ENCODE measurements at regions not wholly inside any gene's neighbourhood (a gene's known extent, or its start where the extent isn't known, plus 50 kb on each side); places are given as distances from the start of the nearest gene placed in this dataset.

DNA sequence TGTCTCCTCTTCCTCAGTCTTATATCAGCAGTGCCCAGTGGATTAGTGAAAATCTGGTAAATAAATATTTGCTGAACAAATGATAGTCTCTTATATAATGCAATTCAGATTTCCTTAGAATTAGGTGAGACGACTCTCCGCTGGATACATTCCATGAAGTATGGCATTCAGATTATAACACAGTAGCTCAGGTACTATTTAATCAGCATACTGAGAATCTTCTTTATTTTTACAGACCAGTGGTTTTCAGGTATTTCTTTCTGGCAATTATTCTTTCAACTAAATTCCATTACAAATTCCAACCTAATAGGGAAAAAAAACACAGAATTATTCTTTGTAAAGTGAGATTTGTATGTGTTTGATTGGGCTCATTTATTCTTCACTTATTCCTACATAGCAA is 435.5 kb downstream of the TAF11L14 start:
- H3K36me3 ChIP-seq (ENCODE audit: insufficient read depth, low read length), result no peaks in the 10 kb centered on the region

DNA sequence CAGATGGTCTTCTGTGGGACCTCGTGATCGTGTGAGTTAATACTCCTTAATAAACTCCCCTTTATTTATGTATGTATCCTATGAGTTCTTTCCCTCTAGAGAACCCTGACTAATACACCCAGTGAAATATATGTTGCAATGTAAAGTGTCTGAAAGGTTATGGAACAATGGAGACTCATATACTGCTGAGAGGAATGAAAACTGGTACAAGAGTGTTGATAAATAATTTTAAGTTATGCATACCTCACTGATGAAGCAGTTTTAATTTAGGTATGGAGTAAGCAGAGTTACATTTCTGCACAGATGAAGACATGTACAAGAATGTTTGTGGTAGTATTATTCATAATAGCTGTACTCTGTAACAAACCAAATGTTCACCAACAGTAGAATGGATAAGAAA is 438.3 kb downstream of the TAF11L14 start:
- Histone ChIP-seq H4K20me1 (ENCODE audit: insufficient read depth, low read depth, low read length) (no peaks in the 10 kb centered on the region), H3K27me3 (ENCODE audit: low read length) (no peaks in the 10 kb centered on the region), H3K9ac (ENCODE audit: low read length) (no peak overlapping the region), H3K9me3 (ENCODE audit: low read length) (peaks cover 24% of the 10 kb centered on the region), H3K79me2 (ENCODE audit: low read length) (no peaks in the 10 kb centered on the region), H3K4me3 (ENCODE audit: low read length) (no peak overlapping the region), H3K9me2 (replicated peaks; ENCODE audit: insufficient read depth, low read length) (no peaks in the 10 kb centered on the region), H3K4me2 (ENCODE audit: low read depth, low read length, poor library complexity, severe bottlenecking) (no peak overlapping the region), H3K36me3 (ENCODE audit: insufficient read depth, low read length) (no peaks in the 10 kb centered on the region), H3K4me1 (ENCODE audit: low read length) (no peaks in the 10 kb centered on the region), H2AFZ (ENCODE audit: low read length) (no peak overlapping the region), H3K27ac (ENCODE audit: low read length) (no peak overlapping the region)
- no peak for DNase-seq

More for the DNA sequence above, 435.5 kb downstream of the TAF11L14 start:
- H3K27me3 ChIP-seq (ENCODE audit: low read length), result no peaks in the 10 kb centered on the region
- no peak for DNase-seq
- no peaks in the 10 kb centered on the region for H3K4me1 ChIP-seq (ENCODE audit: low read length)
- no peaks in the 10 kb centered on the region for H4K20me1 ChIP-seq (ENCODE audit: insufficient read depth, low read depth, low read length)
- H3K9ac ChIP-seq (ENCODE audit: low read length), result no peak overlapping the region
- H3K79me2 ChIP-seq (ENCODE audit: low read length), result no peaks in the 10 kb centered on the region
- H3K9me2 ChIP-seq (replicated peaks; ENCODE audit: insufficient read depth, low read length), result no peaks in the 10 kb centered on the region
- H2AFZ ChIP-seq (ENCODE audit: low read length), result no peak overlapping the region
- no peak overlapping the region for H3K4me3 ChIP-seq (ENCODE audit: low read length)
- no peak overlapping the region for H3K27ac ChIP-seq (ENCODE audit: low read length)
- peaks cover 27% of the 10 kb centered on the region for H3K9me3 ChIP-seq (ENCODE audit: low read length)
- H3K4me2 ChIP-seq (ENCODE audit: low read depth, low read length, poor library complexity, severe bottlenecking), result no peak overlapping the region

- Histone ChIP-seq H3K79me2 (ENCODE audit: low read length) (no peaks in the 10 kb centered on the region), H2AFZ (ENCODE audit: low read length) (no peak overlapping the region), H3K9ac (ENCODE audit: low read length) (no peak overlapping the region), H4K20me1 (ENCODE audit: insufficient read depth, low read depth, low read length) (no peaks in the 10 kb centered on the region), H3K9me3 (ENCODE audit: low read length) (peaks cover 23% of the 10 kb centered on the region), H3K4me3 (ENCODE audit: low read length) (no peak overlapping the region), H3K27me3 (ENCODE audit: low read length) (no peaks in the 10 kb centered on the region), H3K4me1 (ENCODE audit: low read length) (no peaks in the 10 kb centered on the region), H3K27ac (ENCODE audit: low read length) (no peak overlapping the region), H3K36me3 (ENCODE audit: insufficient read depth, low read length) (no peaks in the 10 kb centered on the region), H3K4me2 (ENCODE audit: low read depth, low read length, poor library complexity, severe bottlenecking) (no peak overlapping the region), H3K9me2 (replicated peaks; ENCODE audit: insufficient read depth, low read length) (no peaks in the 10 kb centered on the region)
- DNase-seq, result no peak
These were observed 440.7 kb downstream of the TAF11L14 start for GRCh38 chr5:18074961-18075360.

GRCh38 chr5:18078157-18078556 is 443.9 kb downstream of the TAF11L14 start:
- H4K20me1 ChIP-seq (ENCODE audit: insufficient read depth, low read depth, low read length), result no peaks in the 10 kb centered on the region
- no peak overlapping the region for H2AFZ ChIP-seq (ENCODE audit: low read length)
- no peaks in the 10 kb centered on the region for H3K9me2 ChIP-seq (replicated peaks; ENCODE audit: insufficient read depth, low read length)
- H3K9me3 ChIP-seq (ENCODE audit: low read length), result peaks cover 27% of the 10 kb centered on the region
- no peak overlapping the region for H3K27ac ChIP-seq (ENCODE audit: low read length)
- no peak overlapping the region for H3K9ac ChIP-seq (ENCODE audit: low read length)
- no peaks in the 10 kb centered on the region for H3K27me3 ChIP-seq (ENCODE audit: low read length)
- no peaks in the 10 kb centered on the region for H3K79me2 ChIP-seq (ENCODE audit: low read length)
- no peak for DNase-seq
- H3K36me3 ChIP-seq (ENCODE audit: insufficient read depth, low read length), result no peaks in the 10 kb centered on the region
- H3K4me3 ChIP-seq (ENCODE audit: low read length), result no peak overlapping the region
- H3K4me2 ChIP-seq (ENCODE audit: low read depth, low read length, poor library complexity, severe bottlenecking), result no peak overlapping the region
- no peaks in the 10 kb centered on the region for H3K4me1 ChIP-seq (ENCODE audit: low read length)

GRCh38 chr5:18079831-18080230 is 445.6 kb downstream of the TAF11L14 start:
- Histone ChIP-seq H2AFZ (ENCODE audit: low read length) (no peak overlapping the region), H3K27ac (ENCODE audit: low read length) (no peak overlapping the region), H3K4me2 (ENCODE audit: low read depth, low read length, poor library complexity, severe bottlenecking) (no peak overlapping the region), H3K4me1 (ENCODE audit: low read length) (no peaks in the 10 kb centered on the region), H4K20me1 (ENCODE audit: insufficient read depth, low read depth, low read length) (no peaks in the 10 kb centered on the region), H3K36me3 (ENCODE audit: insufficient read depth, low read length) (no peaks in the 10 kb centered on the region), H3K9ac (ENCODE audit: low read length) (no peak overlapping the region), H3K9me2 (replicated peaks; ENCODE audit: insufficient read depth, low read length) (no peaks in the 10 kb centered on the region), H3K9me3 (ENCODE audit: low read length) (peaks cover 30% of the 10 kb centered on the region), H3K4me3 (ENCODE audit: low read length) (no peak overlapping the region), H3K79me2 (ENCODE audit: low read length) (no peaks in the 10 kb centered on the region), H3K27me3 (ENCODE audit: low read length) (no peaks in the 10 kb centered on the region)
- no peak for DNase-seq

GRCh38 chr5:18088020-18088579 is 453.8 kb downstream of the TAF11L14 start:
- H3K27ac ChIP-seq (ENCODE audit: low read length), result no peak overlapping the region
- no peak overlapping the region for H3K9ac ChIP-seq (ENCODE audit: low read length)
- H3K9me2 ChIP-seq (replicated peaks; ENCODE audit: insufficient read depth, low read length), result no peaks in the 10 kb centered on the region
- no peak overlapping the region for H3K4me2 ChIP-seq (ENCODE audit: low read depth, low read length, poor library complexity, severe bottlenecking)
- no peaks in the 10 kb centered on the region for H3K36me3 ChIP-seq (ENCODE audit: insufficient read depth, low read length)
- H2AFZ ChIP-seq (ENCODE audit: low read length), result no peak overlapping the region
- no peak overlapping the region for H3K4me3 ChIP-seq (ENCODE audit: low read length)
- no peaks in the 10 kb centered on the region for H3K79me2 ChIP-seq (ENCODE audit: low read length)
- H3K9me3 ChIP-seq (ENCODE audit: low read length), result peaks cover 11% of the 10 kb centered on the region
- H4K20me1 ChIP-seq (ENCODE audit: insufficient read depth, low read depth, low read length), result no peaks in the 10 kb centered on the region
- no peak for DNase-seq
- H3K27me3 ChIP-seq (ENCODE audit: low read length), result no peaks in the 10 kb centered on the region
- H3K4me1 ChIP-seq (ENCODE audit: low read length), result no peaks in the 10 kb centered on the region

- H3K27ac ChIP-seq (ENCODE audit: low read length), result no peak overlapping the region
- H3K4me3 ChIP-seq (ENCODE audit: low read length), result no peak overlapping the region
- H3K27me3 ChIP-seq (ENCODE audit: low read length), result no peaks in the 10 kb centered on the region
- no peaks in the 10 kb centered on the region for H3K9me2 ChIP-seq (replicated peaks; ENCODE audit: insufficient read depth, low read length)
- DNase-seq, result no peak
- no peaks in the 10 kb centered on the region for H3K79me2 ChIP-seq (ENCODE audit: low read length)
- no peaks in the 10 kb centered on the region for H4K20me1 ChIP-seq (ENCODE audit: insufficient read depth, low read depth, low read length)
- H3K4me1 ChIP-seq (ENCODE audit: low read length), result no peaks in the 10 kb centered on the region
- peaks cover 13% of the 10 kb centered on the region for H3K9me3 ChIP-seq (ENCODE audit: low read length)
- no peak overlapping the region for H3K4me2 ChIP-seq (ENCODE audit: low read depth, low read length, poor library complexity, severe bottlenecking)
- H2AFZ ChIP-seq (ENCODE audit: low read length), result no peak overlapping the region
- no peaks in the 10 kb centered on the region for H3K36me3 ChIP-seq (ENCODE audit: insufficient read depth, low read length)
- no peak overlapping the region for H3K9ac ChIP-seq (ENCODE audit: low read length)
These were observed 455.9 kb downstream of the TAF11L14 start for GRCh38 chr5:18090177-18090576.

GRCh38 chr5:18091142-18091541 is 456.9 kb downstream of the TAF11L14 start:
- no peaks in the 10 kb centered on the region for H3K4me1 ChIP-seq (ENCODE audit: low read length)
- H3K79me2 ChIP-seq (ENCODE audit: low read length), result no peaks in the 10 kb centered on the region
- peaks cover 13% of the 10 kb centered on the region; the same call in 1 of the 2 replicates for H3K9me3 ChIP-seq (ENCODE audit: low read length)
- H3K27me3 ChIP-seq (ENCODE audit: low read length), result no peaks in the 10 kb centered on the region
- H3K27ac ChIP-seq (ENCODE audit: low read length), result no peak overlapping the region
- H3K9me2 ChIP-seq (replicated peaks; ENCODE audit: insufficient read depth, low read length), result no peaks in the 10 kb centered on the region
- H4K20me1 ChIP-seq (ENCODE audit: insufficient read depth, low read depth, low read length), result no peaks in the 10 kb centered on the region
- no peak overlapping the region for H3K4me2 ChIP-seq (ENCODE audit: low read depth, low read length, poor library complexity, severe bottlenecking)
- H3K9ac ChIP-seq (ENCODE audit: low read length), result no peak overlapping the region
- H3K36me3 ChIP-seq (ENCODE audit: insufficient read depth, low read length), result no peaks in the 10 kb centered on the region
- no peak for DNase-seq
- H2AFZ ChIP-seq (ENCODE audit: low read length), result no peak overlapping the region
- H3K4me3 ChIP-seq (ENCODE audit: low read length), result no peak overlapping the region

- Histone ChIP-seq H3K27me3 (ENCODE audit: low read length) (no peaks in the 10 kb centered on the region), H3K4me2 (ENCODE audit: low read depth, low read length, poor library complexity, severe bottlenecking) (no peak overlapping the region), H3K9ac (ENCODE audit: low read length) (no peak overlapping the region), H3K79me2 (ENCODE audit: low read length) (no peaks in the 10 kb centered on the region), H3K4me1 (ENCODE audit: low read length) (no peaks in the 10 kb centered on the region), H4K20me1 (ENCODE audit: insufficient read depth, low read depth, low read length) (no peaks in the 10 kb centered on the region), H3K27ac (ENCODE audit: low read length) (no peak overlapping the region), H3K4me3 (ENCODE audit: low read length) (no peak overlapping the region), H3K9me2 (replicated peaks; ENCODE audit: insufficient read depth, low read length) (no peaks in the 10 kb centered on the region), H3K9me3 (ENCODE audit: low read length) (peaks cover 15% of the 10 kb centered on the region; the same call in 1 of the 2 replicates), H2AFZ (ENCODE audit: low read length) (no peak overlapping the region), H3K36me3 (ENCODE audit: insufficient read depth, low read length) (no peaks in the 10 kb centered on the region)
- DNase-seq, result no peak
These were observed 457.5 kb downstream of the TAF11L14 start for GRCh38 chr5:18091758-18092157.

Measured in Karpas-422 (cell line).